CD4-positive, alpha-beta T cell treated with Interleukin-12 subunit alpha and Interleukin-12 subunit beta, for 1 hour (primary cell): ENCODE measurements at regions not wholly inside any gene's neighbourhood (a gene's known extent, or its start where the extent isn't known, plus 50 kb on each side); places are given as distances from the start of the nearest gene placed in this dataset.
"Not testable (repeated sequence)": the region's sequence is repeated elsewhere in the genome, so short reads cannot be mapped to it uniquely, and the experiment has no call there.

ENCODE experiments used
- DNase-seq: peaks from one replicate; pipeline ENCODE4 v3.0.0-alpha.2; 2020

DNA sequence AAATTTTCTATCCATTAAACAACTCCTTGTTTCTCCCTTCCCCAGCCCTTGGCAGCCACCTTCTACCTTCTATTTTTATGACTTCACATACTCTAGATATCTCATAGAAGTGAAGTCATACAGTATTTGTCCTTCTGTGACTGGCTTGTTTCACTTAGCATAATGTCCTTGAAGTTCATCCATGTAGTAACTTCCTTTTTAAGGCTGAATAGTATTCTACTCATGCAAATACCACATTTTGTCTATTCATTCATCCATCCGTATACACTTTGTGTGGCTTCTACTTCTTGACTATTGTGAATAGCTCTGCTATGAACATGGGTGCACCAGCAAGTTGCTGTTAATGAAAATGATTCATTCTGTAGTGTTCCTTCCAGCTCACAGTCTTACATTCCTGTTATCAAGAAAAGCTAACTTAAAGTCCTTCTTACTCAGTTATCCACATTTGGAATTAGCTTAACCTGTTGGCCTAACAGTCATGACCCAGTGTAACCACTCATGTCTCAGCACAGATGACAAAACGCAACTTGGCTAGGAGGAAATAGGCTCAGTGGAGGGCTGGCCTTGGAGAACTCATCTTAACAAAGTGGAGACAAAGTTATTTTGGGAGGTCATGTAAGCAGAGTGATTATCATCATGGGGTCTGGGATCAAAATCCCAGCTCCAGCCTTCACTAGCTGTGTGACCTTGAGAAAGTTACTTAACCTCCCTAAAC lies 129.7 kb upstream of the MAP3K1 start:
- no peak for DNase-seq

DNA sequence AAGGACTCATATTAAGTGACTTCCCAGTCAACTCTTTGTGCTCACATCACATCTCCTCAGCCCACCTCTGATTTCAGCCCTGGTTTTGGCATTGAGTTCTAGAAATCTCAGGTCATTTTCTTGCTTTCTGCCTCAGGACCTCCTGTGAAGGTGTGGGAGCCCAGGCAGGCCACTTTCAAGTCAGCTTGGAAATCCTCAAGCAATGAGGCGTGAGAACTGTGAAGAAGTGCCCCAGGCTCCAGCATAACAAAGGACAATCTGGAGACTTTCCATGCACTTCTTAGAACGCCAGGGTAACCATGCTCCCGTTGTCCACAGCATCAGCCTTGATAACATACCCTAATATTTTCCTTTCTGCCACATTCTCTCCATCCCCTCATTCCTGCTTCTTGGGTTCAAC lies 131.2 kb upstream of the MAP3K1 start:
- DNase-seq = no peak

GRCh38 chr5:56683733-56684132 lies 131.6 kb upstream of the MAP3K1 start:
- no peak for DNase-seq

DNA sequence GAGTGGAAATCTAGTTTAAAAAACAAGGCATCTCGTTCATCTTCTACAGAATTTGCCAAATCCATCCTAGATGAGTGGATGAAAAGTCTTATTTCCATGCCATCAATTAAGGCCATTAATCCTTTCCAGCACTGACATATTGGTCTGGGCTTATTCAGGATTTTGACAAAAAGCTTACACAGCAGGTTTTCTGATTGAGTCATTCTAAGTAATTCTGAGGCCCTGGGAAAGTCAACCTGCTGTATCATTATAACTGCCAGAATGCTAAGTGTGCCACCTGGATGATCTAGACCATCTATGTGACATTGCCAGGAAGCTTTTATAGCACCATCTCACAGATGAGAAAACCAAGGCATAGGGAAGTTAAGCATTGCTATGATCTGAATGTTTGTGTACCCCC lies 132.1 kb upstream of the MAP3K1 start:
- no peak for DNase-seq

- no peak for DNase-seq
Observed at GRCh38 chr5:56681346-56681745, 134.0 kb upstream of the MAP3K1 start.

DNA sequence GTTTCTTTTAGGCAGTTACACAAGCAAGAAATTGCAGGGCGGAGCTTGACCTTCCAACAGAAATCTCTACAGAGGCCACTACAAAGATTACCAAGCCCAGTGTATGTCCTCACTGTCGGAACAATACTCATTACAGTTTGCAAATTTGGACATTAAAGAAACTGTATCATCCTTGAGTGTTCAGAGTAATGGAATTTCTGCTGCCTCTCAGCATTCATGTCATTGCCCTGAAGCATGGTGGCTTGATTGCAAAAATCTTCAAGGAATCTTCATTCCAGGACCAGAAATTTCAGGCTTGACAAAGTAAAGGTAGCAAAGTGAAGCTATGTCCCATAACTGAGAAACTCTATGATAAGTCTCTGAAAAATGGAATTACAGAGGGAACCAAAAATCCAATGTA lies 134.6 kb upstream of the MAP3K1 start:
- no peak for DNase-seq

DNA sequence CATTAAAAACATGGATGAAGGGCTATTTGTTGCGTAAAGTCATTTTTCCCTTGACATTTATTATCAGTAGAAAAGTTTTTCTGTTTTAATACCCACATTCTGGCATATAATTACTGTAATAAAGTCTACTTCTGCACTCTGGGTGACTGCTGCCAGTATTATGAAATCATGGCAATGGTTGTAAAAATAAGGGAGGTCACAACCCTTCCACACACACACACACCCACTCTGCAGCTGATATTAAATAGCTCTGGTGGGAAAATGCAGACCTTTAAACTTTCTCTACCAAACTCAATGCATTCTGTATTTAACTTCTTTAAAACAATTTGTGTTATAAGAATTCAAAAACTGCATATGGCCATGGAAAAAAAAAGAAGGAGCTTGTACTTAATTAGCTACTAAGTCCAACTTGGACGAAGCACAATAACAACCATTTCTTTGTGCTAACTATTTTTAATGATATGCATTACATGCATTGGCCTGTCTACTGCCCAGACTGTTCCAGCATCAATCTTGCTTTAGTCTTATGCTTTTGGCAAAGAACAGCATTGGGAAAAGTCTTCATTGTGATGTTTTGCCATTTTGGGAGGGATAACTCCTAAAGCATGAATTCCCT lies 137.6 kb upstream of the MAP3K1 start:
- DNase-seq = no peak

DNA sequence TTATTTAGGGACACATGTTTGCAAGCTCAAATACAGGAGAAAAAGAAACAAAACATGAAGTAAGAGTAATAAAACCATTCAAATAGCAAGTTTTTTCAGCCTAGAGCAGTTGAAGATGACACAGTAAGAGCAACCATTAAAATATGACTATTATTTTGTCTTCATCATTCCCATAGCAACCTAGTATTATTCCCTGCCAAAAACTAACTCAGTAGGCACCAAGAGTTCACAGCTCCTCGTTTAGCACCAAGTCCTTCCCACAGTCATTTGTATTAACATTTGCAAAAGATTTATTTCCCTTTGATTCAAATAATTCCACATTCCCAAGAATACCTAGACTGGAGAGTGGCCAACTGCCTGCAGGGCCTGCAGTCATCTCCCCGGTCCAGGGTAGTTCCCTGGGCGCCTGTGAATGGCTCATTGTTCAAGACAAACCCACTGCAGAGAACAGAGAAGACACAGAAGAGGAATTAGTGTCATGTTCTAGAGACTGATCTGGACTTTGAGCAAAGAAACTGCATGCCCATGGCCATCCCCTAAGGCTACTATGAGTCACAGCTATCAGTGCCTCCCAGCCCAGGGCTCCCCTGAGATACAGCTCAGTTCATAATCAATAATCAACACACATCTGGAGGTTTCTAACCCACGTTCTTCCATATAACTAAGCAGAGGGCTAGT lies 139.1 kb upstream of the MAP3K1 start:
- no peak for DNase-seq

- DNase-seq = no peak
Observed at GRCh38 chr5:56674441-56674840, 140.9 kb upstream of the MAP3K1 start.

DNA sequence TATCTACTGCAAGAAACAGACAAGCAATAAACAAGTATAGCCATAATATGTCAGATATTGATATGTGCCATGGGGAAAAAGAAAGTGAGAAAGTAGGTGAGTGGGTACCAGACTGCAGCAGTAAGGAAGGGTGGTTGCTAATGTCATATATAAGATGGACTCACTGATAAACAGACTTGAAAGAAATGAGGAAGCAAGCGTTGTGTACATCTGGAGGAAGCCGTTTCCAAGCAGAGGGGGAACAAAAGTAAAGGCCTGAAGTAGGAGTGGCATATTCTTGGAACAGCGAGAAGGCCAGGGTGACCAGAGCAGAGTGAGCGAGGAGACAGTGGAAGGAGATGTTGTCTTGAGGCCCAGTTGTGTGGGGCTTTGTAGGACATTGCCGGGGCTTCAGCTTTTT lies 142.2 kb upstream of the MAP3K1 start:
- no peak for DNase-seq

- no peak for DNase-seq
Observed at GRCh38 chr5:56671571-56671970, 143.8 kb upstream of the MAP3K1 start.

- no peak for DNase-seq
Observed at GRCh38 chr5:56670916-56671315, 144.4 kb upstream of the MAP3K1 start.

- peak; percentile 47 for DNase-seq
Observed at GRCh38 chr5:56669534-56670483, 145.5 kb upstream of the MAP3K1 start.

DNA sequence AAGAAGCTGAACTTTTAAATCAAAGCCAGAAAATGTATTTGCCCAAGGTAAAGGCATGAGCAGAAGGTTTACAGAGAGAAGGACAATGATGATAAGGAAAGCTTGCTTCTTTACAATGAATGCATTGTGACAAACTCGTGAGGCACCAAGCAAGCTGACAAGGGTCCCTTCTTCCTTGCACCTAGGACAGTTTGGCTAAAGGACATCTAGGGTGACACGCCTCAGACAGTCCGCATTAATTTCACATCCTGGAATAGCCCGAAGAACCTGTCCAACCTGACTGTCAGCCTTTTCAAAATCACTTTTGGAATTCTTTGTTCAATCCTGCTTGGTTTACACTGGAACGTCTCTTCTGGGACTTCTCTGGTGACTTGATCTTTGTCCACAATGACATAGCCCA lies 146.4 kb upstream of the MAP3K1 start:
- DNase-seq = no peak

DNA sequence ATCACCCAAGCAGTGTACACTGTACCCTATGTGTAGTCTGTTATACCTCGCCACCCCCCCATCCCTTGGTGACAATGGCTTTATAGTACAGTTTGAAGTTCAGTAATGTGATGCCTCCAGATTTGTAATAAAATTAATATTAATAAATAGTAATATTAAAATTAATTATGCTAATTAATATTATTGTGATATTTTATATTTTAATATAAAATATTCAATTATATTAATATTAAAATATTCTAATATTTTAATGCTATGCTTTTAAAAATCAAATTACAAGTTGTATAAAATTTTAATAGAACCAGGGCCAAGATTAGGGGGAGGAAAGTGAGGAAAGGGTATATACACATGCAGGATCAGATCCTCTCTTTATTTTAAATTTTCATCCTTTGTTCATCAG lies 147.7 kb upstream of the MAP3K1 start:
- DNase-seq = no peak

GRCh38 chr5:56666901-56667300 lies 148.4 kb upstream of the MAP3K1 start:
- no peak for DNase-seq

GRCh38 chr5:56665117-56665516 lies 150.2 kb upstream of the MAP3K1 start:
- DNase-seq = not testable (repeated sequence)

GRCh38 chr5:56664025-56664424 lies 151.3 kb upstream of the MAP3K1 start:
- DNase-seq = no peak

DNA sequence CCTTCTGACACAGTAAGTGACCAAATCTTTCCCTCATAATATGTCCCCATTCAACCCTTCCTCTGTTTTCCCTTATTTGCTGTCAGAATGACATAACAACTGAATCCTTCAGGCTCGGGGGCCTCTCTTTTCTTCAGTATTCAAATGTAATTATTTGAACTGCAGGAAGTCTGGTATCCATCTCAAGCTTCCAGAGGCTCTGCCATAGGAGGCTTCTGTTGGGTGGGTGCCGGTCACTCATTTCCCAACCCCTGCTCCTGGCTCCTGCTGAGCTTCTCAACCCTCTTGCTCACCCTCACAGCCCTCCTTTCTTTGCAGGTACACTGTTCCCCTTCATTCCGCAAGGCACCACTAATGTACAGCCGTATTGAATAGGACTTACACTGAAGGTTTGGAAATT lies 151.8 kb upstream of the MAP3K1 start:
- no peak for DNase-seq

DNA sequence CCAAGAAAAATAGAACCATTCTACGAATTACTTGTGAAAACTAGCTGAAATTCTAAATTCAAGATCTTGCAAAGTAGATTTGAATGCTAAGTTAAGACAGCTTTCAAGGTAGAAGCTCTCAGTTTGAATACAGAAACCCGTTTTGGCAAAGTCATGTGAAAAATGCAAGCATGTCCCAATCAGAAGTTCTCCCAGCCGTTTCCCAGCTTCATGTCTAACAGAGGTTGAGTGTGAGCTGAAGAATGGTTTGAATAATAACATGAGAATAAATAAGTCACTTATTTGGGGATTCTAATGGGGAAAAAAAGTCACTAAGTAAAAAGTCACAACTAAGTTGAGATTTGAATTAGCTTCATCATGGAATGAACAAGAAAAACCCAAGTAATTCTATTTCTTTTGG lies 152.5 kb upstream of the MAP3K1 start:
- DNase-seq = no peak

DNA sequence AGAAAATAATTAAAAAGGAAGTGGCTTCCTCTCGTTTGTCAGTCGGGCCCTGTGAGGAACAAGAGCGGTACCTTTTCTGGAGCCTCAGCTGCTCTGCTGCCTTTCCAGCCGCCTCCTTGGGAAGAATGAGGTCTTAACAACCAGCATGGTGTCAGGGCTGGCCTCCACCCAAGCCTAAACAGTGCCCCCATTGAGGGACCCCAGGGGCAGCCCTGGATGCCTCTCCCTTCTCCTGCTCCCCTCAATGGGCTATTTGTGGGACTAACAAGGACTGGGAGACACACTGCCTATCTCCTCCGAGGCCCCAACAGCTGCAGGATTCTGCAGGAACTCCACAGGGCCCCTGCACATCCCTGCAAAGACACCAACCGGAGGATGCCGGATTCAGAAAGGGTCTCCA lies 155.4 kb upstream of the MAP3K1 start:
- no peak for DNase-seq

DNA sequence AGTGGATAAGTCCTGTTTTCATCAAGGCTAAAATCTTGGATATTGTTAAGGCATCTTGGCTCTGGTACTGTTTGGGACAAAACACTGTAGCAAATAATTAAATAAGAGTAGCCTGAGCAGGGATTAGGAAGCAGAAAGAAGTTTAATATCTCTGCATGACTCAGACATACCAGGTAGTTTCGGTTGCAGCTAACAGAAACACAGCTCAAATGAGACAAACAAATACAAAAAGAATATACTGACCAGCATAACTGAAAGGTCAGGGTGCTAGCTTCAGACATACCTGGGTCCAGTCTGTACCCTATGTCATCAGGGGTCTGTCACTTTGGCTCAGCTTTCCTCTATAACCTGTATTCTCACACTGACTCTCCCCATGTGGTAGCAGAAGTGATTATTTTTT lies 156.4 kb upstream of the MAP3K1 start:
- DNase-seq = no peak
